Ectodermal cell (in vitro differentiated cells): ENCODE measurements at regions not wholly inside any gene's neighbourhood (a gene's known extent, or its start where the extent isn't known, plus 50 kb on each side); places are given as distances from the start of the nearest gene placed in this dataset.

Experiments
- H3K27ac ChIP-seq: 2 replicates; pipeline ENCODE4 v1.7.0; 2013; ENCODE audit warnings: mild to moderate bottlenecking, low read depth, low read length; ENCODE audit not compliant: insufficient read depth, poor library complexity, severe bottlenecking
- H3K27me3 ChIP-seq: 2 replicates; pipeline ENCODE4 v1.7.0; 2013; ENCODE audit warnings: mild to moderate bottlenecking, low read length; ENCODE audit not compliant: insufficient read depth, control insufficient read depth, poor library complexity, severe bottlenecking
- H3K36me3 ChIP-seq: one replicate; pipeline ENCODE4 v1.7.0; 2013; ENCODE audit warnings: low read length; ENCODE audit not compliant: control insufficient read depth, insufficient read depth
- H3K4me1 ChIP-seq: one replicate; pipeline ENCODE4 v1.7.0; 2013; ENCODE audit warnings: low read length; ENCODE audit not compliant: control insufficient read depth, insufficient read depth
- H3K4me3 ChIP-seq: 2 replicates; pipeline ENCODE4 v1.7.0; 2013; ENCODE audit warnings: low read depth, low read length, control low read depth; ENCODE audit not compliant: insufficient read depth
- H3K9me3 ChIP-seq: 2 replicates; pipeline ENCODE4 v1.7.0; 2013; ENCODE audit warnings: mild to moderate bottlenecking, low read length, moderate library complexity; ENCODE audit not compliant: control insufficient read depth
- WGBS, 2 experiments: methylation state at CpG; one replicate each; pipeline ENCODE4 v1.1.7; 2013; ENCODE audit warnings: missing lambda C conversion rate in 2 of 2; 5-methylcytosine and 5-hydroxymethylcytosine counted together

GRCh38 chr13:97570442-97570841 lies 136.5 kb downstream of the RAP2A start:
- WGBS, 2 experiments = 60 to 72% methylated on average over 3 of the region's 3 CpGs
- Histone ChIP-seq H3K4me1 (peaks cover 13% of the 10 kb centered on the region), H3K27me3 (no peaks in the 10 kb centered on the region), H3K36me3 (no peaks in the 10 kb centered on the region), H3K9me3 (no peaks in the 10 kb centered on the region), H3K27ac (no peak overlapping the region), H3K4me3 (no peak overlapping the region)

- WGBS, 2 experiments = 29 to 80% methylated on average over 1 of the region's 1 CpG
- H3K27ac ChIP-seq = no peak overlapping the region
Measured at GRCh38 chr13:97573011-97573410, 139.0 kb downstream of the RAP2A start.

DNA sequence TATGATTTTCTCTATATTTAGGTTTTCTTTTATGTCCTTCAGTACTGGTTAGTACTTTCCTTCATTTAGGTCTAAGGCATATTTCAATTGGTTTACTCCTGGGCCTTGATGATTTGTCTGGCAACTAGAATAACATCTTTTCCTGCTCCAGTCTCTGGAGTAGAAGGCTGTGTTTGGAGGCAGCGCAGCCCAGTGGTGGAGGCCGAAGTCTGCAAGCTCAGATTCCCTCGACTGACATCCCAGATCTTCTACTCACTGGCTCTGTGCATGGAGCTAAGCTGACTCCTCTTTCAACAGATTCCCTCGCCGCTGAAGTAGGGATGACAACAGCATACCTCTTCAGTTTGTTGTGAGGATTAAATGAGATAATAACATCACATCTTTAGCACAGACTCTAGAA lies 141.0 kb downstream of the RAP2A start:
- H3K4me1 ChIP-seq = peaks cover 2% of the 10 kb centered on the region
- no peaks in the 10 kb centered on the region for H3K9me3 ChIP-seq
- no peak overlapping the region for H3K27ac ChIP-seq
- H3K27me3 ChIP-seq = no peaks in the 10 kb centered on the region
- 48 to 63% methylated on average over 3 to 4 of the region's 5 CpGs for WGBS, 2 experiments
- no peaks in the 10 kb centered on the region for H3K36me3 ChIP-seq
- no peak overlapping the region for H3K4me3 ChIP-seq

More at GRCh38 chr13:97573011-97573410, 139.0 kb downstream of the RAP2A start:
- H3K27me3 ChIP-seq = no peaks in the 10 kb centered on the region
- H3K4me3 ChIP-seq = no peak overlapping the region
- H3K9me3 ChIP-seq = no peaks in the 10 kb centered on the region
- no peaks in the 10 kb centered on the region for H3K36me3 ChIP-seq
- peaks cover 13% of the 10 kb centered on the region for H3K4me1 ChIP-seq

- Histone ChIP-seq H3K27ac (no peak overlapping the region), H3K36me3 (no peaks in the 10 kb centered on the region), H3K27me3 (no peaks in the 10 kb centered on the region), H3K4me3 (no peak overlapping the region), H3K4me1 (no peaks in the 10 kb centered on the region), H3K9me3 (no peaks in the 10 kb centered on the region)
- WGBS, 2 experiments = 95% methylated on average over 2 of the region's 2 CpGs; no CpG with 5 or more reads in 1 of the 2 experiments
Measured at GRCh38 chr13:97577026-97577425, 143.1 kb downstream of the RAP2A start.

DNA sequence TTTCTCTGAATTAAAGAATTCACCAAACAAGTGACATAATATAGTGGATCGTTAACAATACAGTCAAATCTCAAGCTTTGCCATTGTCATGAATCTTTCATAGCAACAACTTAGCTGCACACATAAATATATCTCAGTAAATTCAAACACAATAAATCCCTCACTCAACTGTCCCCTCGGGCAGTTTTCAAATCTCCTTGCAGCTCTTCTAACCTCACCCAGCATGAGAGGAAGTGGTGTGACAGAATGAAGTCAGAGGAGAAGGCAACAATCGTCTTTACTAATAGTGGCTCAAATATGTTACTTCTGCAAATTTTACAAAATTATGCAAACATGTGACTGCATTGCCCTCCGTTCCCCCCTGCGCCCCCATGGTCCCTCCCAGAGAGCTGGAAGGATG lies 148.2 kb downstream of the RAP2A start:
- 73 to 76% methylated on average over 5 of the region's 5 CpGs for WGBS, 2 experiments
- Histone ChIP-seq H3K27ac (no peak overlapping the region), H3K36me3 (no peaks in the 10 kb centered on the region), H3K4me3 (no peak overlapping the region), H3K4me1 (no peaks in the 10 kb centered on the region), H3K9me3 (no peaks in the 10 kb centered on the region), H3K27me3 (no peaks in the 10 kb centered on the region)

DNA sequence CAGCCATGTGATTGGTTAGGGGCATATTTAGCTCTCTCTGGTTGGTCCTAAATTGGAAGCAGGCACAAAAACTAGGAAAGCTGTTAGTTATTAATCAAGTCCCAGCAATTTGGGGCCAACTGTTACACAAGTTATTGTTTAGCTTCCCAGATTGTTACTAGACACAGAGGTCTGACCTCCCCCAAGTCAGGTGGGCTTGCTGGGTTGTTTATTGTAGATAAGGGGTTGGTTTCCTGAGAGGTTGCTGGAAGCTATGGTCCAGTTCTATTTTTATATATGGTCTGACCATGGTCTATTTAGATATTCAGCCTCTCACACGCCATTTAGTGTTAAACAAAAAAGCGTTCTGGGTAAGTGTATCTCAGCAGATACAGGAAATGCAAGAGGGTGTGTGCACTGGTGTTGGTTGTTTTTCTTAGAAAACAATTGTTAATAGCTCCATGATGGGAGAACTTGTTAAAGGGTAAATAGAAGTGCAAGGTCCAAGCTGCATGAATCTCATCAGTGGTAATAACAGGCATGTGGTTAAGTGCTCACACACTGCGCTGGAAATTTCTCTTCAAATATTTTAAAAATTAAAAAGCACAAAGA lies 150.0 kb downstream of the RAP2A start:
- 96 to 98% methylated on average over 3 of the region's 3 CpGs for WGBS, 2 experiments
- Histone ChIP-seq H3K4me1 (no peaks in the 10 kb centered on the region), H3K9me3 (no peaks in the 10 kb centered on the region), H3K4me3 (no peak overlapping the region), H3K36me3 (no peaks in the 10 kb centered on the region), H3K27ac (no peak overlapping the region), H3K27me3 (no peaks in the 10 kb centered on the region)

GRCh38 chr13:97586941-97587340 lies 153.0 kb downstream of the RAP2A start:
- no peaks in the 10 kb centered on the region for H3K4me1 ChIP-seq
- no peaks in the 10 kb centered on the region for H3K9me3 ChIP-seq
- no peak overlapping the region for H3K27ac ChIP-seq
- no peaks in the 10 kb centered on the region for H3K36me3 ChIP-seq
- no peaks in the 10 kb centered on the region for H3K27me3 ChIP-seq
- 86 to 89% methylated on average over 1 of the region's 1 CpG for WGBS, 2 experiments
- H3K4me3 ChIP-seq = no peak overlapping the region

DNA sequence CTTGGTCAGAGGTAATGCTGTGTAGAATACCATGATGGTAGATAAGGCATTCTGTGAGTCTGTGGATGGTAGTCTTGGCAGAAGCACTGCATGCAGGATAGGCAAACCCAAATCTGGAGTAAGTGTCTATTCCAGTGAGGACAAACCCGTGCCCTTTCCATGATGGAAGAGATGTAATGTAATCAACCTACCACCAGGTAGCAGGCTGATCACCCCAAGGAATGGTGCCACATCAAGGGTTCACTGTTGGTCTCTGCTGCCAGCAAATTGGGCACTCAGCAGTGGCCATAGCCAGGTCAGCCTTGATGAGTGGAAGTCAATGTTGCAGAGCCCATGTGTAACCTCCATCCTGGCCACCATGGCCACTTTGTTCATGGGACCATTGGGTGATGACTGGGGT lies 155.0 kb downstream of the RAP2A start:
- 83 to 89% methylated on average over 1 of the region's 1 CpG for WGBS, 2 experiments
- H3K4me3 ChIP-seq = no peak overlapping the region
- no peaks in the 10 kb centered on the region for H3K9me3 ChIP-seq
- H3K36me3 ChIP-seq = no peaks in the 10 kb centered on the region
- H3K27ac ChIP-seq = no peak overlapping the region
- no peaks in the 10 kb centered on the region for H3K4me1 ChIP-seq
- H3K27me3 ChIP-seq = no peaks in the 10 kb centered on the region

DNA sequence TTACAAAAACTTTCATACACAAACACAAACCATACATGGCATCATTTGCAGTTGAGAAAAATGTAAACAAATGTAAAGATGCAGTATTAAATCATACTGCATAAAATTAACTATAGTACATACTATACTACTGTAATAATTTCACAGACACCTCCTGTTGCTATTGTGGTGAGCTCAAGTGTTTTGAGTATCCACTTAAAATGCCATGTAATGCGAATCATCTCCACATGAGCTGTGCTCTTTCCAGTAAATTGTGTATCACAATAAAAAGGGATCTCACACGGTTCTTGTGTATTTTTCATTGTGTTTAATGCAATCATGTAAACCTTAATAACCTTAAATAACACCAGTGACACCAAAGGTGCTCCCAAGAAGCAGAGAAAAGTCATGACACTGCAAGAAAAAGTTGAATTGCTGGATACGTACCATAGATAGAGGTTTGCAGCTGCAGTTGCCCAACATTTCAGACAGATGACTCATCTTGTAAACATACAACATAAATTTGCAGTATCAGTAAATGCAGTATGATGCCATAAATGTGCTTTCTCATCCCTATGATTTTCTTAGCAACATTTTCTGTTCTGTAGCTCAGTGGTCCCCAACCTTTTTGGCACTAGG lies 166.6 kb downstream of the RAP2A start:
- Histone ChIP-seq H3K27me3 (no peaks in the 10 kb centered on the region), H3K27ac (no peak overlapping the region), H3K4me1 (no peaks in the 10 kb centered on the region), H3K4me3 (no peak overlapping the region), H3K36me3 (no peaks in the 10 kb centered on the region), H3K9me3 (no peaks in the 10 kb centered on the region)
- 47 to 50% methylated on average over 2 of the region's 3 CpGs for WGBS, 2 experiments

GRCh38 chr13:97615266-97615665 lies 181.3 kb downstream of the RAP2A start:
- no peak overlapping the region for H3K4me3 ChIP-seq
- 92 to 94% methylated on average over 3 of the region's 3 CpGs for WGBS, 2 experiments
- no peaks in the 10 kb centered on the region for H3K36me3 ChIP-seq
- no peak overlapping the region for H3K27ac ChIP-seq
- H3K9me3 ChIP-seq = no peaks in the 10 kb centered on the region
- H3K4me1 ChIP-seq = no peaks in the 10 kb centered on the region
- no peaks in the 10 kb centered on the region for H3K27me3 ChIP-seq
